GM21723 (cell line): ENCODE measurements at regions not wholly inside any gene's neighbourhood (a gene's known extent, or its start where the extent isn't known, plus 50 kb on each side); places are given as distances from the start of the nearest gene placed in this dataset.
"Not testable (repeated sequence)": the region's sequence is repeated elsewhere in the genome, so short reads cannot be mapped to it uniquely, and the experiment has no call there.

Source experiments
- ATAC-seq: cut with Tn5 transposase; IDR thresholded peaks from one replicate; pipeline ENCODE4 v1.9.1; 2021; ENCODE audit warnings: mild to moderate bottlenecking, moderate library complexity; ENCODE audit not compliant: unreplicated experiment

- ATAC-seq: not testable (repeated sequence)
Measured at GRCh38 chr1:206311611-206312273, 108.4 kb downstream of the SRGAP2 start.

- not testable (repeated sequence) for ATAC-seq
Measured at GRCh38 chr1:206312274-206312665, 108.9 kb downstream of the SRGAP2 start.

GRCh38 chr1:206314951-206315636 is 111.8 kb downstream of the SRGAP2 start:
- not testable (repeated sequence) for ATAC-seq

GRCh38 chr1:206316901-206317300 is 113.6 kb downstream of the SRGAP2 start:
- not testable (repeated sequence) for ATAC-seq

GRCh38 chr1:206317878-206318514 is 114.7 kb downstream of the SRGAP2 start:
- ATAC-seq: not testable (repeated sequence)

GRCh38 chr1:206320227-206320626 is 116.9 kb downstream of the SRGAP2 start:
- ATAC-seq: not testable (repeated sequence)

- ATAC-seq: not testable (repeated sequence)
Measured at GRCh38 chr1:206326159-206326939, 123.0 kb downstream of the SRGAP2 start.

GRCh38 chr1:206331597-206331996 is 128.3 kb downstream of the SRGAP2 start:
- not testable (repeated sequence) for ATAC-seq

GRCh38 chr1:206333316-206333715 is 130.0 kb downstream of the SRGAP2 start:
- not testable (repeated sequence) for ATAC-seq

GRCh38 chr1:206333897-206334296 is 130.6 kb downstream of the SRGAP2 start:
- not testable (repeated sequence) for ATAC-seq

- ATAC-seq: not testable (repeated sequence)
Measured at GRCh38 chr1:206334481-206334880, 131.1 kb downstream of the SRGAP2 start.

- ATAC-seq: not testable (repeated sequence)
Measured at GRCh38 chr1:206335162-206335561, 131.8 kb downstream of the SRGAP2 start.

GRCh38 chr1:206335875-206336846 is 132.8 kb downstream of the SRGAP2 start:
- ATAC-seq: not testable (repeated sequence)

- ATAC-seq: not testable (repeated sequence)
Measured at GRCh38 chr1:206337024-206337423, 133.3 kb upstream of the IKBKE start.

- ATAC-seq: not testable (repeated sequence)
Measured at GRCh38 chr1:206350493-206351275, 119.6 kb upstream of the IKBKE start.

- ATAC-seq: not testable (repeated sequence)
Measured at GRCh38 chr1:206351276-206352052, 118.8 kb upstream of the IKBKE start.

- ATAC-seq: not testable (repeated sequence)
Measured at GRCh38 chr1:206356310-206356709, 114.0 kb upstream of the IKBKE start.

- not testable (repeated sequence) for ATAC-seq
Measured at GRCh38 chr1:206357962-206358361, 112.3 kb upstream of the IKBKE start.
